ENCODE measurements at regions not wholly inside any gene's neighbourhood (a gene's known extent, or its start where the extent isn't known, plus 50 kb on each side); places are given as distances from the start of the nearest gene placed in this dataset.

DNA sequence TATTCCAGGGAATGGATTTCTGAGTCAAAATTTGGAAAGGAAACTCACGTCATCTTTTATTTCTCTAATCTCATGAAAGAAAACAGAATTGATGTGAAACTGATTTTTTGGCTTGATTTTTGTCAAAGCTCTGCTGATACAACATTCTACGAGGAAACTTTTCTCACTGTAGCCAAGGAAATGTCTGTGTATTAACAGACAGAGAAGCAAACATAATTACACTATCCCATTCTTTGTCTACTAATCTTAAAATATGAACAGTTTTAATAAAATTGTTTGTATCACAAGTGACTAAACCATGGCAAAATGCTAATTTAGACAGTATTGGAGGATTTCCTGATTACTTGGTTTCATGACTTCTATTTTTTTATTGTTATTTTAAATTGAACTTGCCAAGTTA, 1437.0 kb downstream of the OTOL1 start:
- Mint-ChIP-seq H3K9me3 (no peaks in the 10 kb centered on the region), H3K36me3 (ENCODE audit: insufficient read depth in 1 of 3, low read depth in 3 of 3) (no peaks in the 10 kb centered on the region), H3K4me3 (no peak overlapping the region), H3K27ac (no peak overlapping the region; a peak in 1 of 7 replicates), H3K27me3 (ENCODE audit: low read depth) (no peaks in the 10 kb centered on the region), H3K4me1 (peaks cover 5 to 12% of the 10 kb centered on the region in 2 experiments; a peak in 3 of 4 replicates)
- no peaks in the 10 kb centered on the region for H3K4me1 ChIP-seq (ENCODE audit: insufficient read depth, low read length)
- TF ChIP-seq CTCF (conservative IDR thresholded peaks at IDR 0.05) = no peak
- H3K14ac ChIP-seq (ENCODE audit: insufficient read depth, low read length) = no peak overlapping the region
- H3K9ac ChIP-seq (ENCODE audit: extremely low read depth, insufficient read length, low read length) = no peak overlapping the region
- no peaks in the 10 kb centered on the region for H3K23me2 ChIP-seq (ENCODE audit: insufficient read length, low read depth, low read length, poor library complexity, severe bottlenecking)
- no peaks in the 10 kb centered on the region for H3K79me1 ChIP-seq (ENCODE audit: insufficient read depth, low read depth, low read length, poor library complexity, severe bottlenecking)
- no peak overlapping the region for H3T11ph ChIP-seq (ENCODE audit: low read length)
- no peak overlapping the region for H3K4ac ChIP-seq (ENCODE audit: low read depth, low read length)
- H4K5ac ChIP-seq (ENCODE audit: insufficient read length, low read depth, low read length) = no peak overlapping the region
- H4K8ac ChIP-seq (replicated peaks; ENCODE audit: insufficient read length, low read depth, low read length) = no peak overlapping the region
- H2BK15ac ChIP-seq (ENCODE audit: low read depth, low read length) = no peak overlapping the region
- H4K20me1 ChIP-seq (ENCODE audit: control insufficient read depth, insufficient read depth, insufficient read length) = no peaks in the 10 kb centered on the region
- no peak overlapping the region for H3K23ac ChIP-seq (ENCODE audit: insufficient read length, low read depth, low read length)
- no peak overlapping the region for H3K18ac ChIP-seq (ENCODE audit: insufficient read length, low read depth, low read length)
- H2BK120ac ChIP-seq (ENCODE audit: low read depth, low read length, poor library complexity, severe bottlenecking) = no peak overlapping the region
- H4K91ac ChIP-seq (ENCODE audit: insufficient read length, low read depth, low read length) = no peak overlapping the region
- H2AFZ ChIP-seq (ENCODE audit: low read length) = no peak overlapping the region
- H2BK5ac ChIP-seq (ENCODE audit: insufficient read length, low read length) = no peak overlapping the region
- no peaks in the 10 kb centered on the region for H3K27me3 ChIP-seq (ENCODE audit: insufficient read depth, low read length)
- no peak overlapping the region for H3K27ac ChIP-seq (ENCODE audit: insufficient read length, low read depth, low read length)
- H3K79me2 ChIP-seq (ENCODE audit: insufficient read depth, low read length) = no peaks in the 10 kb centered on the region
- H3K56ac ChIP-seq (ENCODE audit: insufficient read length, low read depth, low read length) = no peak overlapping the region
- no CpG with 5 or more reads among the region's 2 CpGs for WGBS (ENCODE audit: extremely low coverage, insufficient read length, low lambda C conversion rate)
- no peak overlapping the region for H2BK20ac ChIP-seq (ENCODE audit: low read depth, low read length, poor library complexity, severe bottlenecking)
- H2BK12ac ChIP-seq (ENCODE audit: insufficient read length, low read depth, low read length) = no peak overlapping the region
- no peak for DNase-seq
- no peak overlapping the region for H3K4me2 ChIP-seq (ENCODE audit: insufficient read depth, insufficient read length, low read length)
- H2AK5ac ChIP-seq (ENCODE audit: insufficient read length, low read length) = no peak overlapping the region
- H3K9me3 ChIP-seq (ENCODE audit: control insufficient read depth, low read depth, low read length) = no peaks in the 10 kb centered on the region

Measured in H9 (cell line).